COLO829 (cell line): ENCODE measurements at regions not wholly inside any gene's neighbourhood (a gene's known extent, or its start where the extent isn't known, plus 50 kb on each side); places are given as distances from the start of the nearest gene placed in this dataset.

Experiments
- DNase-seq: peaks from one replicate; pipeline ENCODE4 v3.0.0; 2012; ENCODE audit warnings: low spot score

GRCh38 chr1:214208460-214208859 lies 72.5 kb upstream of the SMYD2 start:
- DNase-seq: no peak

GRCh38 chr1:214209260-214209808 lies 71.6 kb upstream of the SMYD2 start:
- no peak for DNase-seq

GRCh38 chr1:214213136-214213535 lies 67.8 kb upstream of the SMYD2 start:
- no peak for DNase-seq

- no peak for DNase-seq
Measured at GRCh38 chr1:214214851-214215250, 66.1 kb upstream of the SMYD2 start.

DNA sequence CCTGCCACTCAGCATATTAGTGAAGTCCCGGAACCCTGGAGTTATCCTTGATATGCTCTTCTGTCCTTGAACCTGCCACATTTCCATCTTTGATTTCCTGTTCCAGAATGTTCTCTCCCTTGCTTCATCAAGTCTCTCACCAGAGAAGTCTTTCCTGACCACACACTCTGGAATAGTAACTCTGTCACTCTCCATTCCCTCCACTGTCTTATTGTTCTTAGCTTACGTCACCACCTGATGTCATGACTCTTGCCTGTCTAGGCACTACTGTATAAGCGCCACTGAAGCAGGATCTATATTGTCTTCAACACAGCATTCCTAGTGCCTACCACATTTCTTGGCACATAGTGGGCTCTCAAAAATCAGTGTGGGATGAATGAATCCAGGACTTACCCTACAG lies 65.4 kb upstream of the SMYD2 start:
- no peak for DNase-seq

- DNase-seq: no peak
Measured at GRCh38 chr1:214216021-214216420, 64.9 kb upstream of the SMYD2 start.

DNA sequence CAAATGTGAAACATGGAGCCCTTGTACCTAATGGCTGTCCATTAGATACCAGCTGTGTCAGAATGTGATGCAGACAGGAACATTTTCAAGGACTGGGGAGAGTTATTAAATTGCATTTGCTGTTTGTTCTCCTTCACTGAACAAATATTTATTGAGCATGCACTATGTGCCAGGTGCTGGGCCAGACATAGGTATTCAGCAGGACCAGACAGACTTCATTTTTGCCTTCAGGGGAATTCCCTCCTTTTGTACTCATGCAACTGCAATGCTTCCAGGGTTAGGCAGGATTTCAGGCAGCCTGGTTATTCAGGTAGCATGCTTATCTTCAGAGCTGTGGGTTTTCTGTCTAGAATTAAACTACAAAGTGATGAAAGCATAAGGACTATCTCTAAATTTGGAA lies 64.2 kb upstream of the SMYD2 start:
- DNase-seq: no peak

DNA sequence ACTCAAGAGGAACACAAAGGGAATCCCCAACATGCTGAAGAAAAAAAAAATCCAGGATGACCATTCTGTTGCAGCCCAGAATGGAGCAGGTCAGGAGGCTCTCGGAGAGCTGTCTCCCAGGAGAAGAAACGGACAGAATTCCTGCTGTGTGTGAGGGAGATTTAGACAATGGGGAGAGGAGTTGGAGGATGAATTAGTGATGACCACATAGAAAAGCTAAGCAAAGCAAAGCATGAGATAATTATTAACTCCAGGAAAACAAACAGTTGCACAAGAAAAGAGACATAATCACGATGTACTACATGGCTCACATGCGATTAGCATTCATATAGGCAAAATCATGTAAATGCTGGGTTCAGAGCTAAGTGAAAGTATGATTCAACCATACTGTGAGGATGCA lies 61.1 kb upstream of the SMYD2 start:
- DNase-seq: no peak

DNA sequence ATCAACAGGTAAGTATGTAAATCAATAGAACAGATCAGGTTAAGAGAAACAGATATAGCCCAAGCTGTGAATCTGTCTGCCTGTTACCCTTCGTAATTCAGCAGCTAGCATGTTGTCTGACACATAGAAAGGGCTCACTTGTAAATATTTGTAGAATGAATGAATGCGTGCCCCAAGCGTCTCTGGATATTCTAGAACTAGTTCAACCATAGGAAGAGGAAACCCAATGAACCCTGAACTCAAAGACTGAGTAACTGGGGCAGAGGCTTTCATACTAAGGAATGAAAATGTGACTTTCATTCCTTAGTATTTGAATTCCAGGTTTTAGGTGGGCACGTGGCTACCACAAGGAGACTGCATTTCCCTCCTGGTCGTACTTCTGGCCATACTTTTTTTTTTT lies 60.1 kb upstream of the SMYD2 start:
- DNase-seq: no peak

GRCh38 chr1:214224611-214225354 lies 56.2 kb upstream of the SMYD2 start:
- DNase-seq: no peak

DNA sequence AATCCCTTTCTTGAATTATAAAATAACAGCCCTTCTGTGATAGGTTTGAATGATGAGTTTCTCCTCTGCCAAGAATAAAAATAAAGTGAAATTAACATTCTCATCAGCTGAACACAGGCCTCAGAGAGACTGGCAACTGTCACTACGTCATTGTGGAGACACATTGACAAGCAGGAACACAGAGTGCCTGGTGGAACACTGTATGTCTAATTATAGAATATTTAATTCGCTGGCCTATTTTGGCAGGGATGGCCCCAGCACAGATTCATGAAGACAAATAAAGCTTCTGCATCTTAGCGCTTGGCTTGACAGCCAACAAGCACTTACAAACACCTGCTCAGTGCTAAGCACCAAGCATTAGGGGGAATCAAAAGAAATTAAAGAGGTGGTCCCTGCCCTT lies 52.0 kb upstream of the SMYD2 start:
- DNase-seq: no peak

DNA sequence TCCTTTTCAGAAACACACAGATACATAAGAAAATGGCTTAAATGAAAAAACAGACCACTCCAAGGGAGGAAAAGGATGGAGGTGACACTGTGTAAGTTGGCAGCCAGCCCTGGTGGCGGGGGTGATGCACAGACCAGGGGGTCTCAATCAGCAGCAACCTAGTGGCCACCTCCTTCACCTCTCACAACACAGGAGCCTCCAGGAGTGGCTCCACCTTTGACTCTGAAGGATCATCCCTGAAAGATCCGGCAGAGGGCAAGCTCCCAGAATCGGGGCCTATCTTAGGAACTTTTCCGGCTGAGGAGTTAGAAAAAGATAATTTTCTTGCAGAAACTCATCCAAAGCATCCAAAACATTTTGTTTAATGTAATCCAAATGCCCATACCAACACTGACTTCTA lies 51.2 kb upstream of the SMYD2 start:
- no peak for DNase-seq
